Transverse colon (tissue), 4 donors: ENCODE measurements at regions not wholly inside any gene's neighbourhood (a gene's known extent, or its start where the extent isn't known, plus 50 kb on each side); places are given as distances from the start of the nearest gene placed in this dataset.

Experiments used
- DNase-seq: peaks from one replicate; pipeline ENCODE4 v3.0.0-alpha.2; 2019
- H3K27ac ChIP-seq, 4 donors: fragments of 200-600 bp; sonication (generic); 2 replicates each; pipeline ENCODE4 v1.5.1; 2016 to 2018; ENCODE audit warnings: inconsistent platforms in 4 of 4
- H3K27me3 ChIP-seq: fragments of 200-600 bp; sonication (generic); 2 replicates; pipeline ENCODE4 v1.5.1; 2017; ENCODE audit warnings: inconsistent platforms
- H3K36me3 ChIP-seq, 4 donors: fragments of 200-600 bp; sonication (generic); 2 replicates each; pipeline ENCODE4 v1.5.1; 2017 to 2019; ENCODE audit warnings: inconsistent platforms in 4 of 4
- H3K4me1 ChIP-seq, 4 donors: fragments of 200-600 bp; sonication (generic); 2 replicates each; pipeline ENCODE4 v1.5.1; 2017 to 2020; ENCODE audit warnings: inconsistent platforms in 4 of 4
- H3K4me3 ChIP-seq, 4 donors: fragments of 200-600 bp; sonication (generic); 1 replicate in 1 of 4; 2 replicates in 3 of 4; pipeline versions ENCODE4 v1.5.1 to v1.6.1; 2017 to 2019; ENCODE audit warnings: inconsistent platforms in 4 of 4
- H3K9me3 ChIP-seq, 2 donors: fragments of 200-600 bp; sonication (generic); 2 replicates each; pipeline ENCODE4 v1.5.1; 2017 to 2019; ENCODE audit warnings: inconsistent platforms in 2 of 2
- CTCF ChIP-seq, 5 experiments: fragments of 200-600 bp in 3 of 5; fragments of 450-650 bp in 2 of 5; sonication (generic) in 3 of 5; IDR thresholded peaks; 1 replicate in 2 of 5; 2 replicates in 3 of 5; pipeline ENCODE4 v1.5.1; 2016 to 2017; ENCODE audit warnings: antibody characterized with exemption in 5 of 5, inconsistent platforms in 3 of 5, mild to moderate bottlenecking in 2 of 5, moderate library complexity in 1 of 5
- EP300 ChIP-seq: sonication (generic); formaldehyde crosslinking; IDR thresholded peaks from one replicate; pipeline ENCODE4 v1.6.1; 2017; ENCODE audit warnings: antibody characterized with exemption, low read depth
- POLR2A ChIP-seq: fragments of 450-650 bp; IDR thresholded peaks from one replicate; pipeline ENCODE4 v1.6.1; 2016; ENCODE audit warnings: antibody characterized with exemption, mild to moderate bottlenecking, moderate library complexity
- POLR2AphosphoS5 ChIP-seq, 3 donors: sonication (generic); formaldehyde crosslinking; IDR thresholded peaks; one replicate each; pipeline ENCODE4 v1.6.1; 2016; ENCODE audit warnings: antibody characterized with exemption in 3 of 3
- WGBS, 2 donors: methylation state at CpG; one replicate each; pipeline ENCODE4 v1.1.5; 2018; ENCODE audit warnings: low coverage in 1 of 2; 5-methylcytosine and 5-hydroxymethylcytosine counted together
- in situ Hi-C, 4 donors: fragments of 200-750 bp; cut with MboI; loops; one replicate each; pipeline versions ENCODE4 v1.15.0 to v1.15.1; 2017; ENCODE audit warnings: low sequenced_read_pairs in 3 of 4, low pct_ligation_motif_present in 1 of 4, low pct_unique_long_range_greater_than_20kb in 1 of 4
- intact Hi-C: fragments of 100-400 bp; cut with DNase I; formaldehyde crosslinking; loops from one replicate; pipeline ENCODE4 v1.15.1; 2023; ENCODE audit warnings: low total_unique reads

- Histone ChIP-seq H3K9me3 (no peaks in the 10 kb centered on the region), H3K27ac (no peak overlapping the region), H3K4me3 (no peak overlapping the region), H3K4me1 (peaks cover 0 to 5% (median 0%) of the 10 kb centered on the region in 4 donors), H3K27me3 (no peaks in the 10 kb centered on the region), H3K36me3 (no peaks in the 10 kb centered on the region)
- 53 to 61% methylated on average over 5 of the region's 5 CpGs for WGBS, 2 donors
- no peak for DNase-seq
- in situ Hi-C loops (no loop called here), intact Hi-C loops (no loop called here)
- TF ChIP-seq EP300 (no peak), POLR2AphosphoS5 (IDR thresholded peaks at IDR 0.05) (no peak), POLR2A (no peak), CTCF (IDR thresholded peaks at IDR 0.05) (no peak)
Measured at GRCh38 chr15:95131131-95131556, 899.8 kb downstream of the MCTP2 start.

- in situ Hi-C loops, result no loop called here
- intact Hi-C loops, result no loop called here
- Histone ChIP-seq H3K9me3 (no peaks in the 10 kb centered on the region), H3K4me1 (peaks cover 0 to 5% (median 0%) of the 10 kb centered on the region in 4 donors), H3K36me3 (no peaks in the 10 kb centered on the region), H3K27me3 (no peaks in the 10 kb centered on the region), H3K4me3 (no peak overlapping the region), H3K27ac (no peak overlapping the region)
- TF ChIP-seq POLR2AphosphoS5 (IDR thresholded peaks at IDR 0.05) (no peak), CTCF (IDR thresholded peaks at IDR 0.05) (no peak), POLR2A (no peak), EP300 (no peak)
- DNase-seq, result no peak
- 91% methylated on average over 1 of the region's 1 CpG; no CpG with 5 or more reads in 1 of the 2 donors for WGBS, 2 donors
Measured at GRCh38 chr15:95132774-95133173, 901.4 kb downstream of the MCTP2 start.

GRCh38 chr15:95134431-95135110 lies 903.2 kb downstream of the MCTP2 start:
- in situ Hi-C loops, result no loop called here

GRCh38 chr15:95138604-95139270 lies 907.4 kb downstream of the MCTP2 start:
- 81 to 84% methylated on average over 3 of the region's 3 CpGs for WGBS, 2 donors
- in situ Hi-C loops, result no loop called here
- Histone ChIP-seq H3K27ac (no peak overlapping the region), H3K9me3 (no peaks in the 10 kb centered on the region), H3K4me1 (peaks cover 0 to 5% (median 0%) of the 10 kb centered on the region in 4 donors), H3K4me3 (no peak overlapping the region), H3K36me3 (no peaks in the 10 kb centered on the region), H3K27me3 (no peaks in the 10 kb centered on the region)
- intact Hi-C loops, result no loop called here
- TF ChIP-seq POLR2AphosphoS5 (IDR thresholded peaks at IDR 0.05), result no peak
- DNase-seq, result no peak

More at GRCh38 chr15:95134431-95135110, 903.2 kb downstream of the MCTP2 start:
- no peaks in the 10 kb centered on the region for H3K36me3 ChIP-seq
- H3K4me1 ChIP-seq, result peaks cover 0 to 5% (median 0%) of the 10 kb centered on the region in 4 donors
- no peaks in the 10 kb centered on the region for H3K27me3 ChIP-seq
- no peak overlapping the region for H3K4me3 ChIP-seq
- intact Hi-C loops, result no loop called here
- DNase-seq, result no peak
- 8 to 30% methylated on average over 3 to 4 of the region's 4 CpGs for WGBS, 2 donors
- TF ChIP-seq EP300 (no peak), POLR2A (no peak), POLR2AphosphoS5 (IDR thresholded peaks at IDR 0.05) (no peak)
- H3K27ac ChIP-seq, result no peak overlapping the region
- no peaks in the 10 kb centered on the region for H3K9me3 ChIP-seq

GRCh38 chr15:95141486-95141885 lies 910.1 kb downstream of the MCTP2 start:
- intact Hi-C loops, result no loop called here
- no peak for DNase-seq
- H3K36me3 ChIP-seq, result no peaks in the 10 kb centered on the region
- H3K27ac ChIP-seq, result no peak overlapping the region
- H3K9me3 ChIP-seq, result no peaks in the 10 kb centered on the region
- WGBS, 2 donors, result 42 to 43% methylated on average over 2 of the region's 2 CpGs
- TF ChIP-seq POLR2AphosphoS5 (IDR thresholded peaks at IDR 0.05) (no peak), CTCF (IDR thresholded peaks at IDR 0.05) (no peak), EP300 (no peak), POLR2A (no peak)
- in situ Hi-C loops, result no loop called here
- no peaks in the 10 kb centered on the region for H3K27me3 ChIP-seq
- no peaks in the 10 kb centered on the region for H3K4me1 ChIP-seq
- no peak overlapping the region for H3K4me3 ChIP-seq
